Kidney glomerular epithelial cell (primary cell): ENCODE measurements at regions not wholly inside any gene's neighbourhood (a gene's known extent, or its start where the extent isn't known, plus 50 kb on each side); places are given as distances from the start of the nearest gene placed in this dataset.

ENCODE experiments used
- DNase-seq: peaks from one replicate; lab custom pipeline; 2025; lab: John Stamatoyannopoulos, UW

DNA sequence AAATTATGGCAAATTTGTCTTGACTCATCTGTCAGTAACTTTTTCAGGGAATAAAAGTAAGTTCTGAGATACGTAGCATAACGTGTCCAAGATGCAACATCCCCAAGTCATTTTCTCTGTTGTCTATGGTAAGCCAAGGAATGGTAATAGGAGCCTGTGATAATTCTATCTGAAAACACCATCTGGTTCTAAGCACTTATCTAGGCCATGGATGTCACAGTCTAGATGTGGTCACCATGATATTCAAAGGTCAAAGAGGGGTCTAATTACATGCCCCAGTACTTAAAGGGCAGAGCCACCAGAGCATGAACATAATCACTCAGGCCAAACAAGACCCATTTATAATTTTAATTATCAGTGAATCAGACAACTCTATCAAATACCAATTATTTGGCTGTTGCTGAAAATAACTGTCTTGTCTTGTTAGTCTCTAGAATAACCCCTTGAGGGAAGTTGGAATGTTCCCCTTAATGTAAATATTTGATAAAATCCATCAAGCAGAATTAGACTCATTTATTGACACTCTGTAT is 225.1 kb upstream of the MPPED2 start:
- no peak for DNase-seq

DNA sequence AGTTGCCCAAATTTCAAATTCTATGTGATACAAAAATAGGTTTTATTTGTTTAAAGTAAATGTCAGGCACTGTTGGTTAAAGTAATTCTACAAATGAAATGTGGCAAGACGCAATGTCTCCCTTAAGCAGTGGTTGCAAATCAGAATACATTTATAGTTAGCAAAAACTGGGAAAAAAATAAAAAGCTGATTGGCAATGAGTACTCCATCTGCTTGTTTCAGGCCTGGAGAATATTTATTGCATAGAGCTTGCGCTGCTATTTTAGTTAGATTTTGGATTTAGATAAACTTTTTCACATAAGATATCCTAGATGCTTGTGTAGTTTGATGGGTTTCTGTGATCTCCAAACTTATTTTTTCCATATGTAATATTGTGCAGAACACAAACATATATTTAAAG is 224.0 kb upstream of the MPPED2 start:
- DNase-seq = no peak

DNA sequence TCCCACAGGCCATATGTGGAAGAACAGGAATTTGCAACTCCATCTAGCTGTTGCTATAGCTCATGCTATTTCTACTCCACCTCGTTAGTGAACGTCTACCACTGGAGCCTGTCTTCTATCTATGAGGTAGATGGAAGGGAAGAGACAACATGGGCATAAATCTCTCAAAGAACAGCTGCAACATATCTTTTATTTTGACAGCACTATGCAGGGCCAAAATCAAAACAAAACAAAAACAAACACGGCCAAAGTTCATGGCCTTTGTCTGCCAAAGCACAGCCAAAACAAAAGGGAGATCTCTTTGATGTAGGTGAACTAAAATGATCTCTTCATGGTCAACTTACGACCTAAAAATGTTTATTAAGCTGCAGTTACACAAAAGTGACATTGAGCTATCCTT is 215.2 kb upstream of the MPPED2 start:
- DNase-seq = no peak

DNA sequence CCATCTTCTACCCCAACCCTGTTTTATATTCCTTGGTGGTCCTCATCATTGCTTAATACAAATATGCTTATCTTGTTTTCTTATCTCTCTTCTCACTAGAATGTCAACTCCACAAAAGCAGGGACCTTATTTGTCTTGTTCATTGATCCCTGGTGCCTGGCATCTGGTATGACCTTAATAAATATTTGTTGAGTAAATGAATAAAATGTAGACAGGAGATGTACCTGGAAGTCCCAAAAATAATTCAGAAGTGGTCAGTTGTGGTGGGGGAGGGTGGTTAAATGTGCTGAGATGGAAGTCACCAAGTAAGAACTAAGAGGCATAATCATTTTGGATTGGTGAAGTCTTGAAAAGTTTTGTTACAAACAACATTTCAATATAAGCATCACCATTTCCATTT is 214.8 kb upstream of the MPPED2 start:
- no peak for DNase-seq

DNA sequence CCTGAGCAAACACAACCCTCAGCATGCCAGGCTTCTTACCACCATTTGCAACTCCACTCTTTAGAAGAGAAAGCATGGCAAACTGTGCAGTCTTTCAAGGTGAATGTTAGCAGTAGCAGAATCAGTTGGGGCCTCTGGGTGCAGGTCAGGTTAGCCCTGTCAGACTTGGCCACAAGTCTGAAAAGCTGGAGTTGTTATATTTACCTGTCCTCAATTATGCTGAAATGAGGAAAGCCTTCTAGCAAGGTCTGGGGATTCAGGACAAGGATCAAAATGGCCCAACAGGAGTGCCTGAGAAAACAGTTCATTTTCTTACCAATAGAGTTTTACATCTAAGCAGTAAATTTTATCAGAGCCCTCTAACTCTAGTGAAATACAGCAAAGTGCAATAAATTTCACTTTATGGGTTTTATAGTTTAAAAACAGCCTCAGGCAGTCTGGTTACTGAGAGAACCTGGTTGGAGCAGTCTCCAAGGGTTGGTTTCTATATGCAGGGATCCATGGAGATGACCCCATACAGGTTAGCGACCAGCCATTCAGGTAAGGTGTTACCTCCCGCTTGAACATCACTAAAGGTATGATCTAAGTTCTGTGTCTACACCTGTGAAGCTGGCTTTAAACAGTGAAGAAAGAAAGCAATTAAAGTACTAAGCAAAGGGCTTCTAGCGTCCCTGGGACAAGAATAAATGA is 212.5 kb upstream of the MPPED2 start:
- DNase-seq = no peak

DNA sequence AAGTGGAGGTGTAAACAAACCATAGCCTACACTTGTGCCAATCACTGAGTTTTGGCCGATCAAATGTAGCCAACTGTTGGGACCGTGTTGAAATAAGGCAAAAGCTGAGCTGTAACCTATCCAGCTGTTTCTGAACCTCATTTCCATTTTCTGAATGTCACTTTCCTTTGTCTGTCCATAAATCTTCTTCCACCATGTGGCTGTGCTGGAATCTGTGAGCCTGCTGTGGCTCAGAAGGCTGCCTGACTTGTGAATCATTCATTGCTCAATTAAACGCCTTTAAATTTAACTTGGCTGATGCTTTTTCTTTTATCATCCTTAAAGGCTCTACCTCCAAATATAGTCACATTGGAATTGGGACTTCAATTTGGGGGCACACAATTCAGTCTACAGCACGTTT is 203.1 kb upstream of the MPPED2 start:
- DNase-seq = peak; percentile 79

- no peak for DNase-seq
Measured at GRCh38 chr11:30788849-30789248, 202.7 kb upstream of the MPPED2 start.

GRCh38 chr11:30786256-30787110 is 200.3 kb upstream of the MPPED2 start:
- DNase-seq = peak; percentile 71

- DNase-seq = no peak
Measured at GRCh38 chr11:30778596-30778995, 192.4 kb upstream of the MPPED2 start.

DNA sequence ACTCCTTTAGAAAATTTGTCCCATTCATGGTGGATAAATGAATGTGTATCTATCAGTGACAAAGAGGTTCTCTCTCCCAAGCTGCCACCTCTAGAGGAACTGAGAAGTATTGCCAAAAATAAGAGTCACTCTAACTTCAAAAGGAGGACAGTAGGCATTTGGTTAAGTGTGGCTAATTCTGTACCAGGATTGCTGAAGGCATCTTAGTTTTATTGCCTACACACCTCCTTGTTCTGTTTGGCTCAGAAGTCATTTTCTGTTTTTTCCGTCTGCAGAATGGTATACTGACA is 189.0 kb upstream of the MPPED2 start:
- DNase-seq = no peak

DNA sequence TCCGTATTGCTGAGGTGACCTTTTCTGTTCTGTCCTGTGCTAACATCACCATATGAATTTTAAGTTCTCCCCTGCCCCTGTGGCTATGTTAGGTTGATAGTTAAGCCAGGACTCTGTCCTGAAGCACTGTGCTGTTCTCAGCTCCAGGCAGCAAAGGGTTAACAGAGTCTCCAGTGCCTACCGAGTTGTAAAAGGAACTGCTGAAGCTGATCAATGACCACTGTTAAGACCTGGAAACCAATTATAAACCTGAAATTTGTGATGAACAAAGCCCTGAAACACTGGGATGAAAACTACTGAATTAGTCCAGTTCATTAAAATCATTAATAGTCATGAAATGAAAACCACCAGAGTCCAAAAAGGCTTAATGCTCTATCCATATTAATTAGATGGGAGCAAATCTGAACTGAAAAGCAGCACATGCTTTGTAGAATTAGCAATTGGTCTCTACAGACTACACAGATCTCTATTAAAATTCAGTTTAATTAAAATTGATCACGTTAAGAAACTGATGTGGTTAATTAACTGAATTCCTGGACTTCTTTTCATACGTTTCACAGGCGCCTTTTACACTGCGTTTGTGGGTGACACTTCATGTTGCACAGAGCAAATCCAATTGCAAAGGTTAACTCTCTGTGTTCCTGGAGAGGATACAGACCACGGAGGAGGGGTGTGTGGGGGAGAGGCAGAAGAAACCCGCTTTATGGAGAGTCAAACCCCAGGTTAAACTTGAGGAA is 188.5 kb upstream of the MPPED2 start:
- no peak for DNase-seq

GRCh38 chr11:30772908-30773307 is 186.8 kb upstream of the MPPED2 start:
- no peak for DNase-seq

DNA sequence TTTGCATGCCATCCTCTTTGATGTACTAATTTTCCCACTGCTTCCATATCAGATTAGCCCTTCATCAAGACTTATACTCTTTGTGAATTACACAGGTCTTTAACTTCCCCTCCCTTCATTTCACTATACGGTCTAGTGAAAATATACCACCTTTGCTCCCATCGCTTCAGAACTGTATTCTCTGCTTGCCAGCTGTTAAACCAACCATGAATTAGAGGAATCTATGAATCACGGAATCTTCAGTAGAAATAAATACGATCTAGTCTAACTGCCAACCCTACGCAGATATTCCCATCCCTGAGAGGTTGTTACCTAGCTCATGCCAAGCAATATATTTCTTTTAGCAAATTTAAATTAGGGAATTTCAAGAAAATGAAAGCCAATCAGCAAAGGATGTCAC is 177.8 kb upstream of the MPPED2 start:
- DNase-seq = peak; percentile 81

DNA sequence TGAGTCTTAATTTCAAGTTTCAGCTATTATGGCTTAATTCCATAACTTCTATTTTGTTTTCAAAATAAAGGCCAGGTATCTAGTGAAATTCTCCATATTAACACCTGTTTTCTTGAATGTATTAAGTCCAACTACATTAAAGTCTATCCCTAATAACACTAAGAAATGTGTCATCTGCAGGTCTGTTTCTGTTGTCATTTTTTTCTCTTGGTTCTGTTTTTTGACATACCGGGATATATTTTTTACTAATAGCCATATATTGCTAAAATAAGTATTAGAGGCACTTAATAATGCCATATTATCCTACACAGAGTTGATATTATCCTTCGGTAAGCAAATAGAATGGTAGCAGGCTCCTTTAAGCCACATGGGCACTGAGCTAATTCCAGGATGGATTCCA is 176.0 kb upstream of the MPPED2 start:
- no peak for DNase-seq

DNA sequence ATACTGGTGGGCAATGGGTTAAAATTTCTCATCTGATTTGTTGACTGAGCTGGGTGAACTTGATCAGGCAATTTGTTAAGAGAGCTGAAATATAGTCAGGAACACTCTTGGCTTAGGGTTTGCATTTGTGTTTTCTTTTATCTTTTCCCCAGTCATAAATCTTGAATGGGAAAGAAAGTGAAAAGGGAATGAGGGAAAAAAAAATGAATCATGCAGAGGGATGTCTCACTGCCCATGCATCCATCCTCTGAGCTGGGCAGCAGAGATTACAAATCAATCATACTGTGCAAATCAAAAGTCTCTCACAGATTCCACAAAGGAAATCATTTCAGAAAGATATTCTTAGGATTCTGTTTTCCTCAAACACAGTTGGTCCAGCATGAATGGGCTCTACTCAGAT is 174.2 kb upstream of the MPPED2 start:
- DNase-seq = peak; percentile 64

- DNase-seq = no peak
Measured at GRCh38 chr11:30758946-30759504, 172.9 kb upstream of the MPPED2 start.

GRCh38 chr11:30758518-30758917 is 172.4 kb upstream of the MPPED2 start:
- DNase-seq = no peak

- DNase-seq = no peak
Measured at GRCh38 chr11:30758012-30758411, 171.9 kb upstream of the MPPED2 start.

- no peak for DNase-seq
Measured at GRCh38 chr11:30753994-30754393, 167.8 kb upstream of the MPPED2 start.

GRCh38 chr11:30753504-30753903 is 167.4 kb upstream of the MPPED2 start:
- DNase-seq = no peak

- DNase-seq = no peak
Measured at GRCh38 chr11:30749268-30749667, 163.1 kb upstream of the MPPED2 start.

- DNase-seq = no peak
Measured at GRCh38 chr11:30741039-30741550, 154.9 kb upstream of the MPPED2 start.
